ENCODE measurements at regions not wholly inside any gene's neighbourhood (a gene's known extent, or its start where the extent isn't known, plus 50 kb on each side); places are given as distances from the start of the nearest gene placed in this dataset.

DNA sequence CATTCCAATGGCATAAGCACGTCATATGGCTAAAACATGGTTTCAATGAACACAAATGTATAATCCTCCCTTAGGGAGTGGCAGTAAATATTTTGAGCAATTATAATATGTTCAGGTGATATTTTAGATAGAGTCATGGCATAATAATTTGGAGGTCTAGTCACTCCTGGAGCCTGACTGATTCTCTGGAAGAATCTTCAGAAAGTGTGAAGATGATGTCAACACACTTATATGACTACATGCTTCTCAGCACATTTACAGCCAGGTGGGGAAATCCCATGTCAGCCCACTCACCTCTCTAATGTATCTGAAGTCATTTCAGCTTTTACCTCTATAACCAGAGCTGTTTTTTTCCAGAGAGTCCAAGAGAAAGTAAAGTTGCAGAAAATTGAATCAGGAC is 474.8 kb downstream of the SHISA9 start:
- no peak overlapping the region for H2BK15ac ChIP-seq (ENCODE audit: low read depth, low read length)
- no peak overlapping the region for H3K9ac ChIP-seq (ENCODE audit: extremely low read depth, insufficient read length, low read length)
- no peaks in the 10 kb centered on the region for H3K79me1 ChIP-seq (ENCODE audit: insufficient read depth, low read depth, low read length, poor library complexity, severe bottlenecking)
- no peak overlapping the region for H2AFZ ChIP-seq (ENCODE audit: low read length)
- H2BK12ac ChIP-seq (ENCODE audit: insufficient read length, low read depth, low read length): no peak overlapping the region
- WGBS (ENCODE audit: extremely low coverage, insufficient read length, low lambda C conversion rate): no CpG with 5 or more reads among the region's 1 CpG
- H3K56ac ChIP-seq (ENCODE audit: insufficient read length, low read depth, low read length): no peak overlapping the region
- no peaks in the 10 kb centered on the region for H3K9me3 ChIP-seq (ENCODE audit: control insufficient read depth, low read depth, low read length)
- H2BK120ac ChIP-seq (ENCODE audit: low read depth, low read length, poor library complexity, severe bottlenecking): no peak overlapping the region
- H3K4ac ChIP-seq (ENCODE audit: low read depth, low read length): no peak overlapping the region
- TF ChIP-seq, protein P1, sequence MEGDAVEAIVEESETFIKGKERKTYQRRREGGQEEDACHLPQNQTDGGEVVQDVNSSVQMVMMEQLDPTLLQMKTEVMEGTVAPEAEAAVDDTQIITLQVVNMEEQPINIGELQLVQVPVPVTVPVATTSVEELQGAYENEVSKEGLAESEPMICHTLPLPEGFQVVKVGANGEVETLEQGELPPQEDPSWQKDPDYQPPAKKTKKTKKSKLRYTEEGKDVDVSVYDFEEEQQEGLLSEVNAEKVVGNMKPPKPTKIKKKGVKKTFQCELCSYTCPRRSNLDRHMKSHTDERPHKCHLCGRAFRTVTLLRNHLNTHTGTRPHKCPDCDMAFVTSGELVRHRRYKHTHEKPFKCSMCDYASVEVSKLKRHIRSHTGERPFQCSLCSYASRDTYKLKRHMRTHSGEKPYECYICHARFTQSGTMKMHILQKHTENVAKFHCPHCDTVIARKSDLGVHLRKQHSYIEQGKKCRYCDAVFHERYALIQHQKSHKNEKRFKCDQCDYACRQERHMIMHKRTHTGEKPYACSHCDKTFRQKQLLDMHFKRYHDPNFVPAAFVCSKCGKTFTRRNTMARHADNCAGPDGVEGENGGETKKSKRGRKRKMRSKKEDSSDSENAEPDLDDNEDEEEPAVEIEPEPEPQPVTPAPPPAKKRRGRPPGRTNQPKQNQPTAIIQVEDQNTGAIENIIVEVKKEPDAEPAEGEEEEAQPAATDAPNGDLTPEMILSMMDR (conservative IDR thresholded peaks at IDR 0.05): no peak
- no peak overlapping the region for H4K91ac ChIP-seq (ENCODE audit: insufficient read length, low read depth, low read length)
- Mint-ChIP-seq H3K36me3 (ENCODE audit: insufficient read depth in 1 of 3, low read depth in 3 of 3) (peaks cover 11 to 25% (median 16%) of the 10 kb centered on the region in 3 experiments), H3K4me1 (peaks cover 8 to 11% of the 10 kb centered on the region in 2 experiments), H3K27me3 (ENCODE audit: low read depth) (no peaks in the 10 kb centered on the region), H3K4me3 (no peak overlapping the region), H3K27ac (no peak overlapping the region), H3K9me3 (peaks cover 23 to 31% of the 10 kb centered on the region in 2 experiments)
- H3K18ac ChIP-seq (ENCODE audit: insufficient read length, low read depth, low read length): no peak overlapping the region
- no peak overlapping the region for H4K5ac ChIP-seq (ENCODE audit: insufficient read length, low read depth, low read length)
- no peaks in the 10 kb centered on the region for H3K23me2 ChIP-seq (ENCODE audit: insufficient read length, low read depth, low read length, poor library complexity, severe bottlenecking)
- H4K8ac ChIP-seq (replicated peaks; ENCODE audit: insufficient read length, low read depth, low read length): no peak overlapping the region
- H2BK5ac ChIP-seq (ENCODE audit: insufficient read length, low read length): no peak overlapping the region
- no peak for DNase-seq
- no peaks in the 10 kb centered on the region for H3K4me1 ChIP-seq (ENCODE audit: insufficient read depth, low read length)
- no peak overlapping the region for H3T11ph ChIP-seq (ENCODE audit: low read length)
- H4K20me1 ChIP-seq (ENCODE audit: control insufficient read depth, insufficient read depth, insufficient read length): no peaks in the 10 kb centered on the region
- H3K4me2 ChIP-seq (ENCODE audit: insufficient read depth, insufficient read length, low read length): no peak overlapping the region
- no peaks in the 10 kb centered on the region for H3K79me2 ChIP-seq (ENCODE audit: insufficient read depth, low read length)
- no peak overlapping the region for H2BK20ac ChIP-seq (ENCODE audit: low read depth, low read length, poor library complexity, severe bottlenecking)
- no peak overlapping the region for H3K27ac ChIP-seq (ENCODE audit: insufficient read length, low read depth, low read length)
- H3K27me3 ChIP-seq (ENCODE audit: insufficient read depth, low read length): no peaks in the 10 kb centered on the region
- H3K23ac ChIP-seq (ENCODE audit: insufficient read length, low read depth, low read length): no peak overlapping the region
- H3K14ac ChIP-seq (ENCODE audit: insufficient read depth, low read length): no peak overlapping the region
- H2AK5ac ChIP-seq (ENCODE audit: insufficient read length, low read length): no peak overlapping the region
